SU-DHL-6 (cell line): ENCODE measurements at regions not wholly inside any gene's neighbourhood (a gene's known extent, or its start where the extent isn't known, plus 50 kb on each side); places are given as distances from the start of the nearest gene placed in this dataset.

Experiments used
- H2AFZ ChIP-seq: fragments of 200-600 bp; sonication (generic); 2 replicates; pipeline ENCODE4 v1.6.1; 2014; ENCODE audit warnings: low read depth, mild to moderate bottlenecking, moderate library complexity, mixed read lengths, antibody characterized with exemption, low read length; ENCODE audit not compliant: severe bottlenecking
- H3F3A ChIP-seq: fragments of 200-600 bp; shearing (Covaris generic); 2 replicates; pipeline ENCODE4 v1.6.0; 2016; ENCODE audit warnings: antibody characterized with exemption, mild to moderate bottlenecking; ENCODE audit not compliant: insufficient read depth
- H3K27ac ChIP-seq: fragments of 200-600 bp; sonication (generic); 2 replicates; pipeline ENCODE4 v1.5.1; 2016; ENCODE audit warnings: low read depth, mild to moderate bottlenecking, low read length, moderate library complexity, mixed read lengths
- H3K27me3 ChIP-seq: fragments of 200-600 bp; sonication (generic), shearing (Covaris generic); 2 replicates; pipeline ENCODE4 v1.6.0; 2014; ENCODE audit warnings: mild to moderate bottlenecking, low read length
- H3K36me3 ChIP-seq: fragments of 200-600 bp; sonication (generic); 2 replicates; pipeline ENCODE4 v1.6.1; 2014; ENCODE audit warnings: mild to moderate bottlenecking, low read length, mixed read lengths
- H3K4me2 ChIP-seq: fragments of 300-600, 200-600 bp; shearing (Covaris generic), sonication (generic); 2 replicates; pipeline ENCODE4 v1.6.0; 2014; ENCODE audit warnings: low read length, low read depth, mild to moderate bottlenecking; ENCODE audit not compliant: poor library complexity, severe bottlenecking
- H3K4me3 ChIP-seq: fragments of 200-600 bp; sonication (generic); 2 replicates; pipeline ENCODE4 v1.5.1; 2014; ENCODE audit warnings: antibody characterized with exemption, low read length, mild to moderate bottlenecking, mixed read lengths; ENCODE audit not compliant: insufficient read depth, poor library complexity, severe bottlenecking
- H3K79me2 ChIP-seq: fragments of 200-600 bp; sonication (generic); 2 replicates; pipeline ENCODE4 v1.6.1; 2014; ENCODE audit warnings: mild to moderate bottlenecking, low read length, moderate library complexity; ENCODE audit not compliant: insufficient read depth
- H3K9ac ChIP-seq: fragments of 200-600 bp; sonication (generic); 2 replicates; pipeline ENCODE4 v1.7.0; 2014; ENCODE audit warnings: mild to moderate bottlenecking, low read length
- H3K9me2 ChIP-seq: fragments of 200-600 bp; sonication (generic); replicated peaks from 2 replicates; pipeline ENCODE4 v1.6.1; 2014; ENCODE audit warnings: low read length; ENCODE audit not compliant: insufficient read depth
- H3K9me3 ChIP-seq: fragments of 200-600 bp; sonication (generic); 2 replicates; pipeline ENCODE4 v1.6.1; 2014; ENCODE audit warnings: low read length, mixed read lengths; ENCODE audit not compliant: insufficient read depth
- H4K20me1 ChIP-seq: fragments of 200-600 bp; sonication (generic); 2 replicates; pipeline ENCODE4 v1.6.1; 2014; ENCODE audit warnings: low read depth, mild to moderate bottlenecking, antibody characterized with exemption, low read length, moderate library complexity, mixed read lengths
- CTCF ChIP-seq: fragments of 200-600 bp; sonication (generic); IDR thresholded peaks from one replicate; pipeline ENCODE4 v1.5.1; 2017; ENCODE audit warnings: antibody characterized with exemption, mild to moderate bottlenecking, low read length, moderate library complexity; ENCODE audit not compliant: insufficient read depth, poor library complexity, severe bottlenecking
- EZH2phosphoT487 ChIP-seq: fragments of 200-600 bp; sonication (generic), shearing (Covaris generic); conservative IDR thresholded peaks from 2 replicates; pipeline ENCODE4 v1.6.1; 2018; ENCODE audit warnings: mild to moderate bottlenecking, antibody characterized with exemption, low read length, moderate library complexity, mixed read lengths

DNA sequence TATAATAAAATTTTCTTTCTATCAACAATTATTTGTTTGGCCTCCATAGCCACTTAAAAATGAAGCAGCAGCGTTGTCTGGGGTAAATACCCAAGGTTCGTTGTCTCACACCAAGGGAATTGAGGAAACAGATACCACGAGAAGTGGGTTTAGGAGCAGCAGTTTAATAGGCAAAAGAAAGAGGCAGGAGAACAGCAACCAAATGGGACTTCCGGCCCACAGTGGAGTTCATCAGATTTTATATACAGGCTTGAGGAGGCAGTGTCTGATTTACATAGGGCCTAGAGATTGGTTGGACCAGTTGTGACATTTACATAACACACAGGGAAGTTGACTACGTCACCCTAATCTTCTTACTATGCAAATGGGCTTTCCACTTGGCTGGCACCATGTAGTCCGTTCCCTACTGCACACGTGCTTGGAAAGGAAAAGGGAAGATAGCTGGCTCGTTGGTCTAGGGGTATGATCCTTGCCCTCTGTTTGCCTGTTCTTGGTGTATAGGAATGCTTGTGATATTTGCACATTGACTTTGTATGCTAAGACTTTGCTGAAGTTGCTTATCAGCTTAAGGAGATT, 61.5 kb upstream of the SETMAR start:
- Histone ChIP-seq H3K4me2 (no peak overlapping the region), H3K4me3 (no peak overlapping the region), H3K9me3 (no peaks in the 10 kb centered on the region), H3K27me3 (no peaks in the 10 kb centered on the region), H3K9me2 (no peaks in the 10 kb centered on the region), H3F3A (no peaks in the 10 kb centered on the region), H3K27ac (no peak overlapping the region), H3K36me3 (no peaks in the 10 kb centered on the region), H3K9ac (no peak overlapping the region), H4K20me1 (no peaks in the 10 kb centered on the region), H3K79me2 (no peaks in the 10 kb centered on the region), H2AFZ (no peak overlapping the region)
- TF ChIP-seq CTCF (no peak), EZH2phosphoT487 (no peak)

DNA sequence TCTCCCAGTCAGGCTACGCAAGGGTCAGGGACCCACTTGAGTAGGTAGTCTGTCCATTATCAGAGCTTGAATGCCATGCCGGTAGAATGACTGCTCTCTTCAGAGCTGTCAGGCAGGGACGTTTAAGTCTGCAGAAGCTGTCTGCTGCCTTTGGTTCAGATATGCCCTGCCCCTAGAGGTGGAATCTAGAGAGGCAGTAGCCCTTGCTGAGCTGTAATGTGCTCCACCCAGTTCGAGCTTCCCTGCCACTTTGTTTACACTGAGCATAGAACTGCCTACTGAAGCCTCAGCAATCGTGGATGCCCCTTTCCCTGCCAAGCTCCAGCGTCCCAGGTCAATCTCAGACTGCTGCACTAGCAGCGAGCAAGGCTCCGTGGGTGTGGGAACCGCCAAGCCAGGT, 57.5 kb upstream of the SETMAR start:
- Histone ChIP-seq H3K9ac (no peak overlapping the region), H3K36me3 (no peaks in the 10 kb centered on the region), H3K27ac (no peak overlapping the region), H2AFZ (no peak overlapping the region), H3K9me2 (no peaks in the 10 kb centered on the region), H3K4me3 (no peak overlapping the region), H3K27me3 (no peaks in the 10 kb centered on the region), H3K4me2 (no peak overlapping the region), H3K9me3 (no peaks in the 10 kb centered on the region), H3F3A (no peaks in the 10 kb centered on the region), H4K20me1 (no peaks in the 10 kb centered on the region), H3K79me2 (no peaks in the 10 kb centered on the region)
- no peak for TF ChIP-seq EZH2phosphoT487

DNA sequence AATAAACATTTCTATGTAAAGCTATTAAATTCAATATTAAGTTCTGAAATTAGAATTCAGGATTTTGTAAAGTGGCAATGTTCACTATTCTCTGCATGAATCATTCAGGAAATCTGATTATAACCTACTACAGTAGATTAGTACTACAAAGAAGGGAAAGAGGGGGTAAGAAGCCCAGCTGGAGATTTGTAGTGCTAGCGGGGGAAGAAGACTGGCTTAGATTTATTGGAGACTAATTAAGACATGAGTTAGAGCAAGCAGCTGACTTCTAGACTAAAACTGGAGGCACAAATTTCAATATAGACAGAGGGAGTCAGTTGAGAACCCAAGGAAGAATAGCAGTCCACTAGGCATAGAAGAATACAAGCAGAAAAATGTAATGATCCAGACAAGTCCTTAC, 55.8 kb upstream of the SETMAR start:
- H3K27ac ChIP-seq, result no peak overlapping the region
- H3K79me2 ChIP-seq, result no peaks in the 10 kb centered on the region
- H3K36me3 ChIP-seq, result no peaks in the 10 kb centered on the region
- no peaks in the 10 kb centered on the region for H3F3A ChIP-seq
- H2AFZ ChIP-seq, result no peak overlapping the region
- H3K9me3 ChIP-seq, result no peaks in the 10 kb centered on the region
- no peaks in the 10 kb centered on the region for H4K20me1 ChIP-seq
- no peaks in the 10 kb centered on the region for H3K27me3 ChIP-seq
- H3K4me2 ChIP-seq, result no peak overlapping the region
- no peaks in the 10 kb centered on the region for H3K9me2 ChIP-seq
- no peak overlapping the region for H3K4me3 ChIP-seq
- no peak overlapping the region for H3K9ac ChIP-seq
- TF ChIP-seq EZH2phosphoT487, result no peak
- TF ChIP-seq CTCF, result no peak

DNA sequence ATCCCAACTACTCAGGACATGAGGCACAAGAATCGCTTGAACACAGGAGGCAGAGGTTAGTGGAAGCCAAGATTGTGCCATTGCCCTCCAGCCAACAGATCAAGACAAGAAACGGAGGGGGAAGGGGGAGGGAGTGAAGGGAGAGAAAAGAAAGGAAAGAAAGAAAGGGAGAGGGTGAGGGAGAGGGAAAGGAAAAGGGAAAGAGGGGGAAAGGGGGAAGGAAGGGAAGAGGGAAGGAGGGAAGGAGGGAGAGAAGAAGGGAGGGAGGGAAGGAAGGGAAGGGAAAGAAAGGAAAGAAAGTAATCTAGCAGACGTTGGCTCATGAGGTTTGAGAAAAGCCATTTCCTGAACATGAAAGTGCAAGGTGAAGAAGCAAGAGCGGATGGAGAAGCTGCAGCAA, 53.1 kb upstream of the SETMAR start:
- Histone ChIP-seq H3K4me3 (no peak overlapping the region), H3K9me3 (no peaks in the 10 kb centered on the region), H3K9ac (no peak overlapping the region)

More for the DNA sequence above, 53.1 kb upstream of the SETMAR start:
- H3K4me2 ChIP-seq, result no peak overlapping the region
- no peaks in the 10 kb centered on the region for H4K20me1 ChIP-seq
- no peak for TF ChIP-seq EZH2phosphoT487
- TF ChIP-seq CTCF, result no peak
- H3K36me3 ChIP-seq, result no peaks in the 10 kb centered on the region
- H3K79me2 ChIP-seq, result no peaks in the 10 kb centered on the region
- H2AFZ ChIP-seq, result no peak overlapping the region
- H3F3A ChIP-seq, result no peaks in the 10 kb centered on the region
- H3K27ac ChIP-seq, result no peak overlapping the region
- H3K27me3 ChIP-seq, result no peaks in the 10 kb centered on the region
- no peaks in the 10 kb centered on the region for H3K9me2 ChIP-seq
